ENCODE measurements at regions not wholly inside any gene's neighbourhood (a gene's known extent, or its start where the extent isn't known, plus 50 kb on each side); places are given as distances from the start of the nearest gene placed in this dataset.

GRCh38 chr20:61126369-61127195, 125.5 kb upstream of the CDH4 start:
- intact Hi-C loops (cut with DNase I) = no loop called here
- peak in 3 of 10 donors; percentile 61 to 64 (median 62) for DNase-seq

GRCh38 chr20:61127311-61128039, 124.6 kb upstream of the CDH4 start:
- DNase-seq = peak in 2 of 10 donors; percentile 49 to 54

GRCh38 chr20:61128701-61129269, 123.3 kb upstream of the CDH4 start:
- peak in 2 of 10 donors; percentile 58 to 65 for DNase-seq
- intact Hi-C loops (cut with DNase I) = no loop called here

More at GRCh38 chr20:61127311-61128039, 124.6 kb upstream of the CDH4 start:
- intact Hi-C loops (cut with DNase I) = no loop called here

GRCh38 chr20:61129311-61129710, 122.8 kb upstream of the CDH4 start:
- peak in 2 of 10 donors; percentile 54 to 55 for DNase-seq
- intact Hi-C loops (cut with DNase I) = no loop called here

GRCh38 chr20:61130156-61130555, 121.9 kb upstream of the CDH4 start:
- DNase-seq = peak in 1 of 10 donors; percentile 57
- intact Hi-C loops (cut with DNase I) = no loop called here

GRCh38 chr20:61131944-61132343, 120.1 kb upstream of the CDH4 start:
- intact Hi-C loops (cut with DNase I) = no loop called here
- DNase-seq = peak in 1 of 10 donors; percentile 31

GRCh38 chr20:61133611-61134010, 118.5 kb upstream of the CDH4 start:
- no peak for DNase-seq
- intact Hi-C loops (cut with DNase I) = no loop called here

GRCh38 chr20:61134296-61135030, 117.6 kb upstream of the CDH4 start:
- no peak for DNase-seq
- intact Hi-C loops (cut with DNase I) = no loop called here

GRCh38 chr20:61135266-61135665, 116.8 kb upstream of the CDH4 start:
- intact Hi-C loops (cut with DNase I) = no loop called here
- DNase-seq = peak in 1 of 10 donors; percentile 55

- DNase-seq = no peak
- intact Hi-C loops (cut with DNase I) = no loop called here
Observed at GRCh38 chr20:61135968-61136367, 116.1 kb upstream of the CDH4 start.

GRCh38 chr20:61138566-61138965, 113.5 kb upstream of the CDH4 start:
- DNase-seq = no peak
- intact Hi-C loops (cut with DNase I) = no loop called here

- DNase-seq = no peak
- intact Hi-C loops (cut with DNase I) = no loop called here
Observed at GRCh38 chr20:61139031-61139430, 113.0 kb upstream of the CDH4 start.

GRCh38 chr20:61140576-61140975, 111.5 kb upstream of the CDH4 start:
- DNase-seq = no peak
- intact Hi-C loops (cut with DNase I) = no loop called here

- no peak for DNase-seq
- intact Hi-C loops (cut with DNase I) = no loop called here
Observed at GRCh38 chr20:61146023-61146422, 106.0 kb upstream of the CDH4 start.

GRCh38 chr20:61149636-61150035, 102.4 kb upstream of the CDH4 start:
- intact Hi-C loops (cut with DNase I) = no loop called here
- DNase-seq = no peak

- intact Hi-C loops (cut with DNase I) = no loop called here
- DNase-seq = no peak
Observed at GRCh38 chr20:61157301-61157700, 94.8 kb upstream of the CDH4 start.

GRCh38 chr20:61159957-61160686, 91.9 kb upstream of the CDH4 start:
- no peak for DNase-seq
- intact Hi-C loops (cut with DNase I) = no loop called here

GRCh38 chr20:61161726-61162390, 90.2 kb upstream of the CDH4 start:
- no peak for DNase-seq
- intact Hi-C loops (cut with DNase I) = no loop called here

GRCh38 chr20:61162451-61162850, 89.6 kb upstream of the CDH4 start:
- intact Hi-C loops (cut with DNase I) = no loop called here
- no peak for DNase-seq

All from posterior cingulate gyrus (tissue), 11 donors.